Panc1 (cell line): ENCODE measurements at regions not wholly inside any gene's neighbourhood (a gene's known extent, or its start where the extent isn't known, plus 50 kb on each side); places are given as distances from the start of the nearest gene placed in this dataset.

Experiments used
- CTCF ChIP-seq: fragments of 450-650 bp; IDR thresholded peaks from 2 replicates; pipeline ENCODE4 v1.5.1; 2017; ENCODE audit warnings: mild to moderate bottlenecking
- POLR2AphosphoS5 ChIP-seq: IDR thresholded peaks from 2 replicates; pipeline ENCODE4 v1.6.1; 2012; ENCODE audit warnings: mild to moderate bottlenecking, low read depth, low read length, moderate library complexity
- SIN3A ChIP-seq: IDR thresholded peaks from 2 replicates; pipeline ENCODE4 v1.6.1; 2012; ENCODE audit warnings: low read depth, mild to moderate bottlenecking, low read length, moderate library complexity, borderline replicate concordance; ENCODE audit not compliant: insufficient read depth
- TCF7L2 ChIP-seq: IDR thresholded peaks from 2 replicates; pipeline ENCODE4 v1.6.1; 2011; ENCODE audit warnings: mild to moderate bottlenecking, low read depth, low read length, inconsistent platforms
- TF ChIP-seq, protein P1 (sequence below), 2 experiments: IDR thresholded peaks; 2 replicates each; pipeline ENCODE4 v1.6.1; 2011 to 2012; ENCODE audit warnings: low read depth in 2 of 2, control low read depth in 1 of 2, low read length in 1 of 2, mild to moderate bottlenecking in 1 of 2, moderate library complexity in 1 of 2; ENCODE audit not compliant: insufficient read depth in 1 of 2

GRCh38 chr5:71844862-71845261 is 125.8 kb downstream of the CARTPT start:
- no peak for TF ChIP-seq SIN3A
- TF ChIP-seq TCF7L2, result no peak
- TF ChIP-seq, protein P1, sequence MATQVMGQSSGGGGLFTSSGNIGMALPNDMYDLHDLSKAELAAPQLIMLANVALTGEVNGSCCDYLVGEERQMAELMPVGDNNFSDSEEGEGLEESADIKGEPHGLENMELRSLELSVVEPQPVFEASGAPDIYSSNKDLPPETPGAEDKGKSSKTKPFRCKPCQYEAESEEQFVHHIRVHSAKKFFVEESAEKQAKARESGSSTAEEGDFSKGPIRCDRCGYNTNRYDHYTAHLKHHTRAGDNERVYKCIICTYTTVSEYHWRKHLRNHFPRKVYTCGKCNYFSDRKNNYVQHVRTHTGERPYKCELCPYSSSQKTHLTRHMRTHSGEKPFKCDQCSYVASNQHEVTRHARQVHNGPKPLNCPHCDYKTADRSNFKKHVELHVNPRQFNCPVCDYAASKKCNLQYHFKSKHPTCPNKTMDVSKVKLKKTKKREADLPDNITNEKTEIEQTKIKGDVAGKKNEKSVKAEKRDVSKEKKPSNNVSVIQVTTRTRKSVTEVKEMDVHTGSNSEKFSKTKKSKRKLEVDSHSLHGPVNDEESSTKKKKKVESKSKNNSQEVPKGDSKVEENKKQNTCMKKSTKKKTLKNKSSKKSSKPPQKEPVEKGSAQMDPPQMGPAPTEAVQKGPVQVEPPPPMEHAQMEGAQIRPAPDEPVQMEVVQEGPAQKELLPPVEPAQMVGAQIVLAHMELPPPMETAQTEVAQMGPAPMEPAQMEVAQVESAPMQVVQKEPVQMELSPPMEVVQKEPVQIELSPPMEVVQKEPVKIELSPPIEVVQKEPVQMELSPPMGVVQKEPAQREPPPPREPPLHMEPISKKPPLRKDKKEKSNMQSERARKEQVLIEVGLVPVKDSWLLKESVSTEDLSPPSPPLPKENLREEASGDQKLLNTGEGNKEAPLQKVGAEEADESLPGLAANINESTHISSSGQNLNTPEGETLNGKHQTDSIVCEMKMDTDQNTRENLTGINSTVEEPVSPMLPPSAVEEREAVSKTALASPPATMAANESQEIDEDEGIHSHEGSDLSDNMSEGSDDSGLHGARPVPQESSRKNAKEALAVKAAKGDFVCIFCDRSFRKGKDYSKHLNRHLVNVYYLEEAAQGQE (IDR thresholded peaks at IDR 0.05; ENCODE audit: insufficient read depth in 1 of 2, low read depth in 2 of 2, low read length in 1 of 2), result no peak
- TF ChIP-seq CTCF, result no peak
- TF ChIP-seq POLR2AphosphoS5, result no peak
